Anterior cingulate cortex (tissue), 58 donors: ENCODE measurements at regions not wholly inside any gene's neighbourhood (a gene's known extent, or its start where the extent isn't known, plus 50 kb on each side); places are given as distances from the start of the nearest gene placed in this dataset.
A peak's percentile ranks its signal among the peaks of the same experiment; 100 is the strongest.

Experiments used
- DNase-seq, 58 donors: peaks; one replicate each; lab custom pipeline; 2025; lab: John Stamatoyannopoulos, UW

DNA sequence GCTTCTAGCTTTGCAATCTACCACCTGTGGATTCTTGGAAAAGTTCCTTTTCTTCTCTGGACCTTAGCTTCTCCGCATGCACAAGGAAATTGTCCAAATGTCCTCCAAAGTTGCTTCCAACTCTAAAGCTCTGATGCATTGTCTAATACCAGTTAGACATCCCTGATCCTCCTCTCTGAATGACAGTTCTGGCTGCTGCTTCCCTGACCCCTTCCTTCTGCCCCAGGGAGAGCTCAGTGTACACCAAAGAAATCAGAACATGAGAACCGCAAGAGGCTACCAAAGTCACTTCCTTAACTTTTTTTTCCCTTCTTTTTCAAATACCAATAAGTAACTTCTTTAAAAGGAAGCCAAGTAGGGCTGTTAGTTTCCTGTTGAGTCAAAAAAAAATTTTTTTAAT lies 79.7 kb upstream of the CES5A start:
- DNase-seq = no peak

GRCh38 chr16:55949518-55949917 lies 74.3 kb upstream of the CES5A start:
- DNase-seq = no peak

DNA sequence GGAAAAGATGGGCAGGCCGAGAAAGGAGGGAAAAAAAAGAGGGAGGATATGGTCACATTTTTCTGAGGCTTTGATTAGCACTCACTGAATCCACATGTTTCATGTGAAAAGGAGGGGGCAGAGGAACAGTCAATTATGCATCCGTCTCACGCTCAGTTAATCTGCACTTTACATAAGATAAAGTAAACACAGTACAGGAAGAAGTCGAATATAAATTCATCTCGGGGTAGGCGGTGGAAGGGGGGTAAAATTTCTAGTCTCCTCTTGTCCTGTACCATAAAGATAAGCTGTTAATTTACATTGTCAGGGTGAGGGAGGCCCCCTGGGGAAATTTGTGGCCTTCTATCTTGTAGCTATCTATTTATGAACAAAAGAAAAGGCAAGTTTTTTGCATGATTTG lies 73.1 kb upstream of the CES5A start:
- DNase-seq = no peak

DNA sequence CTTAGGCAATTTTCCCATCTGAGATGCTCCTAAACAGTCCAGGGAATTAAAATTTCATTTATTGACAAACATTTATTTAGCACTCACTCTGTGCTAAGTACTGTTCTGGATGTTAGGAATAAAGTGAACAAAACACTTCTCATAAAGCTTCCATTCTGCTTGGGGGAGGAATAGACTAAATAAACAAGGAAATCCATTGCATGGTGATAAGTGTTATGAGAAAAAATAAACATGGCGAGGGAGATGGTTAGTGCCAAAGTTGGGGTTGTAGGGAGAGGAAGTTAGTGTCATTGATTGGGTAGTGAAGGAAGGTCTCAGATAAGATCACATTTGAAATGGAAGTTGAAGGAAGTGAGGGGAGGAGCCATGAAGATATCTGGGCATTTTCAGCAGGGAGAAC lies 72.2 kb upstream of the CES5A start:
- DNase-seq = no peak

- peak; percentile 4 to 89 (median 69) for DNase-seq
Measured at GRCh38 chr16:55944377-55944802, 69.2 kb upstream of the CES5A start.

GRCh38 chr16:55943267-55943666 lies 68.1 kb upstream of the CES5A start:
- no peak for DNase-seq

DNA sequence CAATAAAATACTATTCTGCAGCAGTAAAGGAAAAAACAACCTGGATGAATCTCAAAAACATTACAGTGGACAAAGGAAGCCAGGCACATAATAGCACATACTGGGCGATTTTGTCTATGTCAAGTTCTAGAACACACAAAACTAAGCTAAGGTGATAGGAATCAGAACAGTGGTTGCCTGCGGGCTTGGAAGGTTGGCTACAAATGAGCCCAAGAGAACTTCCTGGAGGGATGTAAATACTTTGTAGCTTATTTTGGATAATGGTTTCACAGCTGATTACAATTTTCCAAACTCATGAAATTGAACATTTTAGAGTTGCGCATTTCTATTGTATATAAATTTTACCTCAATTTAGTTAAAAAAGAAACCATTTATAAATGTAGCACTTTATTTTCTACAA lies 67.6 kb upstream of the CES5A start:
- no peak for DNase-seq

DNA sequence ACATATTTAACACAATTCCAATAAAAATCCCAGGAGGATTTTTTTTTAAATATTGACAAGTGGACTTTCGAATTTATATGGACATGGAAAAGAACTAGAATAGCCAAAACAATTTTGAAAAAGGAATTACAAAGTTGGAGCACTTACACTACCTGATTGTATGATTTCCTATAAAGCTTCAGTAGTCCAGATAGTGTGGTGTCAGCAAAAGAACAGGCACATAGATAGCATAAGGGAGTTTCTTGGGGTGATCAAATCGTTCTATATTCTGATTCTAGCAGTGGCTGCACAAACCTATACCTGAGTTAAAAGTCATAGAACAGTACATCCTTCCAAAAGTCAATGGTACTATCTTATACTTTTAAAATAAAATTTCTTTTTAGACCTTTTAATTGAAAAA lies 66.4 kb upstream of the CES5A start:
- no peak for DNase-seq

DNA sequence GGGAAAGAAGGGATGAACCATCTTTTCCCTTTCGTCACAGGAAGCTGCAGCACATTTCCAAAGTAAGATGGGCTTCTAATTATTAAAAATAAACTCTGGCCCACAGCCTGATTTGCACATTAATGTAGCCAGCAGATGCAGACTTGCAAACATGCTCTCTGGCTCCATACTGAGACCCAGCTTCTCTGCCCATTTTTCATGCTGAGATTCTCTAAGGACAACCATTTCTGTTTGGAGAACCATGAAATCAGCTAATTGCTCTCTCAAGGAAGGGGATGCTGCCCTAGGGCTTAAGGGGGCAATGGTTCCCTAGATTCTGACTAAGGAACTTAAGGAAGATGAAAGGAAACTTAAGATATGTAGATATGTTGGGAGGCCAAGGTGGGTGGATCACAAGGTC lies 63.0 kb upstream of the CES5A start:
- DNase-seq = no peak

DNA sequence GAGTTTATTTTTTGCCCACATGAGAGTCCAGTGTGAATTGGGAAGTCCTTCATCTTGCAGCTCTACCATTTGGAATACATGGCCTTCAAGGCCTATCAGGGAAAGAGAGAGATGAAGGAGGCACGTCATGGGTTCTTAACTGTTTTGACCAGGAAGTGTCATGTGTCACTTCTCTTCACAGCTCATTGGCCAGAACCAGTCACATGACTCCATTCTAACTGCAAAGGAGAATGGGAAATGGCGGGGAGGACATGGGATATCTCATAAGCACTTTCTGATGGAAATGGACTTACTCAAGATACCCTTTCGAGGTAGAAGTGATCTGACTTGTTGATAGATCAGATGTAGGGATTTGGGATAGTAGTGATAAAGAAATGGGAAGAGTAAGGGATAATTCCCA lies 57.9 kb upstream of the CES5A start:
- no peak for DNase-seq

GRCh38 chr16:55930036-55930435 lies 54.9 kb upstream of the CES5A start:
- DNase-seq = no peak

DNA sequence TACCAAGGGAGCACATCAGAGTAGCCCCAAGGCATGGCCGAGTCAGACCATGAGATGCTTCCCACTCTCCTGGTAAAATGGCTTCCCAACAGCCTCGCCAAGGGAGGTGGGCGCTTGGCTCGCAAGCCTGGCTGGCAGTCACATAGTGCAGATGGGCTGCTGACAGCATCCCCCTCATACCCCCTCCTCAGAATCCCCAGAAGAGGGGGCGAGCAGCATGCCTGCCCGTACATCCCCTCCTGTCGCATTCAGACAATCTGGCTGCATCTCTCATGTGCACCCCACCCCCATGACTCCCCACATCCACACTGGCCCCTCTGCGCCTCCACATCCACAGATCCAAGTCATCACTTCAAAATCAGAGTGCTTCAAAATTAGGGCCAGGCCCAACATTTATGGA lies 54.0 kb upstream of the CES5A start:
- DNase-seq = no peak

DNA sequence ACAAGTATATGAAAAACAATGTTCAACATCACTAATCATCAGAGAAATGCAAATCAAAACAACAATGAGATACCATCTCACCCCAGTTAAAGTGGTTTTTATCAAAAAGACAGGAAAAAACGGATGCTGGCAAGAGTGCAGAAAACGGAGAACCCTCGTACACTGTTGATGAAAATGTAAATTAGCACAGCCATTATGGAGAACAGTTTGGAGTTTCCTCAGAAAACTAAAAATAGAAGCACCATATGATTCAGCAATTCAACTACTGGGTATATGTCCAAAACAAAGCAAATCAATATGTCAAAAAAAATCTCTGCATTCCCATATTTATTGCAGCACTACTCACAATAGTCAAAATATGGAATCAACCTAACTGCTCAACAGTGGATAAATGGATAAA lies 50.1 kb upstream of the CES5A start:
- no peak for DNase-seq
